ENCODE measurements at regions not wholly inside any gene's neighbourhood (a gene's known extent, or its start where the extent isn't known, plus 50 kb on each side); places are given as distances from the start of the nearest gene placed in this dataset.

DNA sequence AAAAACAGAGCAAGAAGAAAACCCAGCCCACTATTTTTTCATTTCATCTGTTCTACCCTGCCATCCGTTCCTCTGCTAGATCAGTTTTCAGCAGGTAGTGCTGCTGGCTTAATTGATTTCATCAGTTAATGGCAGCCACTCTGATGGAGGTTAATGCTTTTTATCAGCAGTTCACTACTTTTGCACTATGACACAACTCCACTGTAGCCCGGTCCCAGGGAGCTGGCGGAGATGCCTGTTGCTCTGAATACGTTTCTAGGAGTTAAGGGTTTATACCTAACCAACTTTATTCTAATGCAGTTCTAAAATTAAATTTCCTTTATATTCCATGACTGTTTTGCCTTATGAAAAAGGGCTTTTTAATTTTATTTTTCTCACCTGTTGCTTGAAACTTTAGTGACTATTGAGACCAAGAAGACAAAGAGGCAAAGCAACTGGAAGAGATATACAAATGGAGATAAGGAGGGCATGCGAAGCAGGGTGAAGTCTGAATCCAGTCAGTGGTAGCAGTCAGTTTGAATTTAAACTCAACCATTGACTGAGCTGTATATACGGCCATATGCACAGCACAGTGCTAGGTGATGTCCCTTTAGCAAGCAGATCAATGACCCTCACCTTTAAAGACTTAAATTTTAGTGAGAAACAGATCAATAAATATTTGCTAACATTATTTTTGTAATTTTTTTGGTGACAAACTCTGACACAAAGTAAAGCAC lies 477.9 kb downstream of the LMO4 start:
- intact Hi-C loops (cut with micrococcal nuclease): no loop called here
- ATAC-seq (no peak), DNase-seq (no peak)
- H3K27me3 Mint-ChIP-seq: peaks cover 2% of the 10 kb centered on the region
- no peaks in the 10 kb centered on the region for H3K36me3 Mint-ChIP-seq (ENCODE audit: low read depth)
- ChIA-PET POLR2A (no interaction called here), CTCF (no interaction called here)
- no peaks in the 10 kb centered on the region for H3K4me1 Mint-ChIP-seq (ENCODE audit: low read depth)
- TF ChIP-seq, protein P1, sequence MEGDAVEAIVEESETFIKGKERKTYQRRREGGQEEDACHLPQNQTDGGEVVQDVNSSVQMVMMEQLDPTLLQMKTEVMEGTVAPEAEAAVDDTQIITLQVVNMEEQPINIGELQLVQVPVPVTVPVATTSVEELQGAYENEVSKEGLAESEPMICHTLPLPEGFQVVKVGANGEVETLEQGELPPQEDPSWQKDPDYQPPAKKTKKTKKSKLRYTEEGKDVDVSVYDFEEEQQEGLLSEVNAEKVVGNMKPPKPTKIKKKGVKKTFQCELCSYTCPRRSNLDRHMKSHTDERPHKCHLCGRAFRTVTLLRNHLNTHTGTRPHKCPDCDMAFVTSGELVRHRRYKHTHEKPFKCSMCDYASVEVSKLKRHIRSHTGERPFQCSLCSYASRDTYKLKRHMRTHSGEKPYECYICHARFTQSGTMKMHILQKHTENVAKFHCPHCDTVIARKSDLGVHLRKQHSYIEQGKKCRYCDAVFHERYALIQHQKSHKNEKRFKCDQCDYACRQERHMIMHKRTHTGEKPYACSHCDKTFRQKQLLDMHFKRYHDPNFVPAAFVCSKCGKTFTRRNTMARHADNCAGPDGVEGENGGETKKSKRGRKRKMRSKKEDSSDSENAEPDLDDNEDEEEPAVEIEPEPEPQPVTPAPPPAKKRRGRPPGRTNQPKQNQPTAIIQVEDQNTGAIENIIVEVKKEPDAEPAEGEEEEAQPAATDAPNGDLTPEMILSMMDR (IDR thresholded peaks at IDR 0.05): no peak
- no peak overlapping the region for H3K4me3 Mint-ChIP-seq
- H3K9me3 Mint-ChIP-seq: no peaks in the 10 kb centered on the region
- H3K27ac Mint-ChIP-seq: no peak overlapping the region

DNA sequence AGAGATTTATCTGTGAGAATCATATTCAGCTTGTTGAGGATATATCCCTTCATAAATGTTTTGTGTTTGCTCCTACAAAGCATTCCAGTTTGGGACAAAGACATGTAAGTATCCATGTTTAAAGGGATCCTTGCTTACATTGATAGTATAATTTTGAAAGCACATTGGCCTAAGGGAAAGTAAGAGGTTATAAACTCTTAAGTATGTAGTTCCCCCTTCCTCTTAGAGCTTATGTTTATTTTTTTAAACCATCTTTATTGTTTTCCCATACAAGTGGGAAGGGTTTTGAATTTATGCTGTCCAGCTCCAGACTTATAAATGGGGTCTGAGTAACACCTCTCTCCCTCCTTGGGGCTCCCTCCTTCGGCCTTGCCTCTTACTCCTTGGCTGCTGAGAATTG lies 481.5 kb downstream of the LMO4 start:
- intact Hi-C loops (cut with micrococcal nuclease): no loop called here
- TF ChIP-seq, protein P1 (IDR thresholded peaks at IDR 0.05): no peak
- Mint-ChIP-seq H3K9me3 (no peaks in the 10 kb centered on the region), H3K27me3 (peaks cover 4% of the 10 kb centered on the region), H3K4me3 (no peak overlapping the region), H3K27ac (no peak overlapping the region), H3K4me1 (ENCODE audit: low read depth) (no peaks in the 10 kb centered on the region), H3K36me3 (ENCODE audit: low read depth) (no peaks in the 10 kb centered on the region)
- ChIA-PET POLR2A (no interaction called here), CTCF (no interaction called here)
- ATAC-seq (no peak), DNase-seq (no peak)

DNA sequence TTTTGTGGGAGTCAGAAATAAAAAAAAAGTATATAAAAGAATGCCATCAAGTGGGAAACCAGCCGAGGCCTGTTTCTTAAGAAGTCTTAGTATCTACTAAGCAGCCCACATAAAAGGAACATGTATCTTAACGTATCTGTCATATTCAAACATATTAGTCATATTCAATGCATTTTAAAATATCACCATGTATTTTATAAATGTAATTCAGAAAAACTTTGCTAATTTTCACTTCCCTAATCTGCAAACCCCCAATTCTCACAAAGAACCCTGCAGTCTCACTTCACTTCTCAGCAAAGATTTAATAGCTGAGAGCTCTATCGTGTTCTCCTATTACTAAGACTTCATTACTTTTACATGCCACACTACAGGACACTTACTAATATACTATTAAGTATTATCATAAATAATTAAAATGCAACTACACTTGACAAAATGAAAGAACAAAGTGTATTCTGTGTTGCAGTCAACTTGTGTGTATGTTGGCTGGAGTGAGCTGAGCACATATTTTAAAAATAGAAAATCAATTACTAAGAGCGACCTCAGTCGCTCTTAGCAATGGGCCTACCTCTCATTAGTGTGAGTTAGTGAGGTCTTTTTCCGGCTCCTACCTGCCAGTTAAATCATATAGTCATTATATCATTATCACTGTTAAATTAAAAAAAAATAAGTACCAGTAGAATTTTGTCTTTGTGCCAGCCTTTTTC lies 484.3 kb downstream of the LMO4 start:
- Mint-ChIP-seq H3K4me1 (ENCODE audit: low read depth) (no peaks in the 10 kb centered on the region), H3K36me3 (ENCODE audit: low read depth) (no peaks in the 10 kb centered on the region), H3K27ac (no peak overlapping the region), H3K27me3 (peaks cover 6% of the 10 kb centered on the region), H3K4me3 (no peak overlapping the region), H3K9me3 (no peaks in the 10 kb centered on the region)
- TF ChIP-seq, protein P1 (IDR thresholded peaks at IDR 0.05): no peak
- ATAC-seq (no peak), DNase-seq (no peak)
- POLR2A ChIA-PET: no interaction called here
- intact Hi-C loops (cut with micrococcal nuclease): no loop called here
- CTCF ChIA-PET: no interaction called here

DNA sequence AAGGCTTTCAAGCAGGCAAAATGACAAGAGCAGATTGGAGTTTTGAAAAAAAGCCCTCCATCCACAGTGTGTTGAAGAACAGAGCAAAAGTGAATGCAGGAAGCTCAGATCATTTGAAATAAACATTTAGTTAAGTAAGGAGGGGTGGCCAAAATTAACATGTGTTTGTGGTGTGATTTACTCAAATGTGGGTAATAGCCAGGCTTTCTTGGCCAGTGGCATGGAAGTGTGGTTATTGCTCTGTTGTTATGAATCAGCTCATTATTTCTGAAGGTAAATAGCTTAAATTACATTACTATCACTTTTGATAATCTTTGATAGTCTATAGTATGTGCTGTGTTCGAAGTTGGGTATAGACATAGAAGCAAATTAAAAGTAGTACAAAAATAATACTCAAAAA lies 485.9 kb downstream of the LMO4 start:
- ChIA-PET CTCF (no interaction called here), POLR2A (no interaction called here)
- no peak for ATAC-seq
- H3K36me3 Mint-ChIP-seq (ENCODE audit: low read depth): no peaks in the 10 kb centered on the region
- H3K4me3 Mint-ChIP-seq: no peak overlapping the region
- H3K4me1 Mint-ChIP-seq (ENCODE audit: low read depth): no peaks in the 10 kb centered on the region
- no peaks in the 10 kb centered on the region for H3K9me3 Mint-ChIP-seq
- H3K27me3 Mint-ChIP-seq: peaks cover 8% of the 10 kb centered on the region
- intact Hi-C loops (cut with micrococcal nuclease): no loop called here
- H3K27ac Mint-ChIP-seq: no peak overlapping the region
- TF ChIP-seq, protein P1 (IDR thresholded peaks at IDR 0.05): no peak
- no peak for DNase-seq

DNA sequence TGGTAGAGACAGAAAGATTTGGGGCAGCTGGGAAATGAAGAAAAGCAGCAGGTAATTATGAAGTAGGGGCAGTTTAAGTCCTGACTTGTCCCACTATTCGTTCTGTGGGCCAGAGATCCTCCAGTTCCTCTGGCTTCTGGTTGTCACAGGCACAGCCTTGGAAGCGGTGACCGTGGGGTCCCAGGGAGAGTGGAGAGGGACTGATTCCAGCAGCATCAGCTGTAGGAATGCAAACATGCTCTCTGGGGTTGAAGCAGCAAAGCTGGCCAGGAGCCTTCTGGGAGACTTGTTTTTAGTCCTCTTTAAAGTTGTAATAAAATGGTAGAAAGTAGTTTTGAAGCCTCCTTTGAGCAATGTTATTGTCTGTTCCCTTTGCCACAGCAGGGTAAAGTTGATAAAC lies 488.0 kb downstream of the LMO4 start:
- no peak for ATAC-seq
- no peak overlapping the region for H3K4me3 Mint-ChIP-seq

More for the DNA sequence above, 488.0 kb downstream of the LMO4 start:
- TF ChIP-seq, protein P1 (IDR thresholded peaks at IDR 0.05): no peak
- DNase-seq: no peak
- no peak overlapping the region for H3K27ac Mint-ChIP-seq
- intact Hi-C loops (cut with micrococcal nuclease): no loop called here
- H3K27me3 Mint-ChIP-seq: peaks cover 6% of the 10 kb centered on the region
- no peaks in the 10 kb centered on the region for H3K9me3 Mint-ChIP-seq
- POLR2A ChIA-PET: no interaction called here
- H3K36me3 Mint-ChIP-seq (ENCODE audit: low read depth): no peaks in the 10 kb centered on the region
- CTCF ChIA-PET: no interaction called here
- H3K4me1 Mint-ChIP-seq (ENCODE audit: low read depth): no peaks in the 10 kb centered on the region

Measured in activated CD8-positive, alpha-beta T cell treated with anti-CD3 and anti-CD28 coated beads for 36 hours (primary cell).